ENCODE measurements at regions not wholly inside any gene's neighbourhood (a gene's known extent, or its start where the extent isn't known, plus 50 kb on each side); places are given as distances from the start of the nearest gene placed in this dataset.

GRCh38 chr20:10724449-10725173 is 50.8 kb upstream of the JAG1 start:
- H3K4me1 ChIP-seq (ENCODE audit: control insufficient read depth, insufficient read depth, low read length), result no peaks in the 10 kb centered on the region
- H3K27me3 ChIP-seq (ENCODE audit: control insufficient read depth, insufficient read depth, low read length), result no peaks in the 10 kb centered on the region
- no peaks in the 10 kb centered on the region for H3K9me3 ChIP-seq (ENCODE audit: control insufficient read depth, insufficient read depth, low read length)
- H3K36me3 ChIP-seq (ENCODE audit: control insufficient read depth, insufficient read depth, low read length), result no peaks in the 10 kb centered on the region
- no peak overlapping the region for H3K9ac ChIP-seq (ENCODE audit: low read depth, low read length)
- H3K4me3 ChIP-seq (ENCODE audit: low read depth, low read length), result no peak overlapping the region

GRCh38 chr20:10728873-10729670 is 55.3 kb upstream of the JAG1 start:
- no peaks in the 10 kb centered on the region for H3K9me3 ChIP-seq (ENCODE audit: control insufficient read depth, insufficient read depth, low read length)
- H3K36me3 ChIP-seq (ENCODE audit: control insufficient read depth, insufficient read depth, low read length), result no peaks in the 10 kb centered on the region
- H3K4me1 ChIP-seq (ENCODE audit: control insufficient read depth, insufficient read depth, low read length), result no peaks in the 10 kb centered on the region
- no peak overlapping the region for H3K9ac ChIP-seq (ENCODE audit: low read depth, low read length)
- H3K27me3 ChIP-seq (ENCODE audit: control insufficient read depth, insufficient read depth, low read length), result no peaks in the 10 kb centered on the region
- H3K4me3 ChIP-seq (ENCODE audit: low read depth, low read length), result no peak overlapping the region

DNA sequence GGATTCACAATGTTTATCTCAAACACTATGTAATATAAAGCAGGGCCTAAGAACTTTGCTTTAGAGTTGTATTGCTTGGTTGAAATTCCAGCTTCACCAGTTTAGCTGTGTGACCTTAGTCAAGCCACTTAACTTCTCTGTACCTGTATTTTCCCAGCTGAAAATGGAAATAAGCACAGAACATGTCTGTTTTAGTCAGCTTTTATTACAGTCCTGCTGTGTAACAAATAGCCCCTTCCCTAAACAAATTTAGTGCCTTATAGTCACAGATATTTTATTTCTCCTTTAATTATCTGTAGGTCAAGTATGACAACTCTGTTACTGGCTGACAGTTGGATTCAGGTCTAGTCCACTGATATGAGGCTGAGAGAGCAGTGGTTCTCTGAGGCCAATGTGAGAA is 56.0 kb upstream of the JAG1 start:
- Histone ChIP-seq H3K36me3 (ENCODE audit: control insufficient read depth, insufficient read depth, low read length) (no peaks in the 10 kb centered on the region), H3K4me3 (ENCODE audit: low read depth, low read length) (no peak overlapping the region), H3K4me1 (ENCODE audit: control insufficient read depth, insufficient read depth, low read length) (no peaks in the 10 kb centered on the region), H3K27me3 (ENCODE audit: control insufficient read depth, insufficient read depth, low read length) (no peaks in the 10 kb centered on the region), H3K9me3 (ENCODE audit: control insufficient read depth, insufficient read depth, low read length) (no peaks in the 10 kb centered on the region), H3K9ac (ENCODE audit: low read depth, low read length) (no peak overlapping the region)

GRCh38 chr20:10730629-10731183 is 56.9 kb upstream of the JAG1 start:
- Histone ChIP-seq H3K9me3 (ENCODE audit: control insufficient read depth, insufficient read depth, low read length) (no peaks in the 10 kb centered on the region), H3K36me3 (ENCODE audit: control insufficient read depth, insufficient read depth, low read length) (no peaks in the 10 kb centered on the region), H3K4me3 (ENCODE audit: low read depth, low read length) (no peak overlapping the region), H3K27me3 (ENCODE audit: control insufficient read depth, insufficient read depth, low read length) (no peaks in the 10 kb centered on the region), H3K9ac (ENCODE audit: low read depth, low read length) (no peak overlapping the region), H3K4me1 (ENCODE audit: control insufficient read depth, insufficient read depth, low read length) (no peaks in the 10 kb centered on the region)

- Histone ChIP-seq H3K9ac (ENCODE audit: low read depth, low read length) (no peak overlapping the region), H3K9me3 (ENCODE audit: control insufficient read depth, insufficient read depth, low read length) (no peaks in the 10 kb centered on the region), H3K27me3 (ENCODE audit: control insufficient read depth, insufficient read depth, low read length) (no peaks in the 10 kb centered on the region), H3K4me1 (ENCODE audit: control insufficient read depth, insufficient read depth, low read length) (no peaks in the 10 kb centered on the region), H3K36me3 (ENCODE audit: control insufficient read depth, insufficient read depth, low read length) (no peaks in the 10 kb centered on the region), H3K4me3 (ENCODE audit: low read depth, low read length) (no peak overlapping the region)
Observed at GRCh38 chr20:10731190-10731965, 57.6 kb upstream of the JAG1 start.

DNA sequence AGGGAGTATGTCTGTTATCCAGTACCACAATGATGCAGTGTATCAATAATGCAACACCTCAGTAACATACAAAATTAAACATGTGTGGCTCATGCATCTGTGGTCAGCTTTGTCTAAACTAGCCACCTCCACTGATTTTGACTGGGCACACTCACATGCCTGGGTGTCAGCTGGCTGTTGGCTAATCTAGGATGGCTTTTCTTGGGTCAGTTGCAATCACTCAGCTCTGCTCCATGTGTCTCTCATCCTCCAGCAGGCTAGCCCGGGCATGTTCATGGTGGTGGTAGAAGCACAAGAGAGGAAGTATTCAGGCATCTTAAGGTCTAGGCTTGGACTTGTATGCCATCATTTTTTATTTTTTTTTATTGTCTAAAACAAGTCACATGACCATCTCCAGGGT is 59.3 kb upstream of the JAG1 start:
- no peaks in the 10 kb centered on the region for H3K4me1 ChIP-seq (ENCODE audit: control insufficient read depth, insufficient read depth, low read length)
- no peaks in the 10 kb centered on the region for H3K9me3 ChIP-seq (ENCODE audit: control insufficient read depth, insufficient read depth, low read length)
- H3K4me3 ChIP-seq (ENCODE audit: low read depth, low read length), result no peak overlapping the region
- H3K27me3 ChIP-seq (ENCODE audit: control insufficient read depth, insufficient read depth, low read length), result no peaks in the 10 kb centered on the region
- H3K36me3 ChIP-seq (ENCODE audit: control insufficient read depth, insufficient read depth, low read length), result no peaks in the 10 kb centered on the region
- H3K9ac ChIP-seq (ENCODE audit: low read depth, low read length), result no peak overlapping the region

GRCh38 chr20:10735195-10735949 is 61.6 kb upstream of the JAG1 start:
- Histone ChIP-seq H3K9me3 (ENCODE audit: control insufficient read depth, insufficient read depth, low read length) (no peaks in the 10 kb centered on the region), H3K9ac (ENCODE audit: low read depth, low read length) (no peak overlapping the region), H3K27me3 (ENCODE audit: control insufficient read depth, insufficient read depth, low read length) (no peaks in the 10 kb centered on the region), H3K36me3 (ENCODE audit: control insufficient read depth, insufficient read depth, low read length) (no peaks in the 10 kb centered on the region), H3K4me1 (ENCODE audit: control insufficient read depth, insufficient read depth, low read length) (no peaks in the 10 kb centered on the region), H3K4me3 (ENCODE audit: low read depth, low read length) (no peak overlapping the region)

GRCh38 chr20:10739134-10739533 is 65.3 kb upstream of the JAG1 start:
- no peaks in the 10 kb centered on the region for H3K9me3 ChIP-seq (ENCODE audit: control insufficient read depth, insufficient read depth, low read length)
- no peaks in the 10 kb centered on the region for H3K27me3 ChIP-seq (ENCODE audit: control insufficient read depth, insufficient read depth, low read length)
- no peaks in the 10 kb centered on the region for H3K36me3 ChIP-seq (ENCODE audit: control insufficient read depth, insufficient read depth, low read length)
- no peak overlapping the region for H3K4me3 ChIP-seq (ENCODE audit: low read depth, low read length)
- H3K9ac ChIP-seq (ENCODE audit: low read depth, low read length), result no peak overlapping the region
- no peaks in the 10 kb centered on the region for H3K4me1 ChIP-seq (ENCODE audit: control insufficient read depth, insufficient read depth, low read length)

DNA sequence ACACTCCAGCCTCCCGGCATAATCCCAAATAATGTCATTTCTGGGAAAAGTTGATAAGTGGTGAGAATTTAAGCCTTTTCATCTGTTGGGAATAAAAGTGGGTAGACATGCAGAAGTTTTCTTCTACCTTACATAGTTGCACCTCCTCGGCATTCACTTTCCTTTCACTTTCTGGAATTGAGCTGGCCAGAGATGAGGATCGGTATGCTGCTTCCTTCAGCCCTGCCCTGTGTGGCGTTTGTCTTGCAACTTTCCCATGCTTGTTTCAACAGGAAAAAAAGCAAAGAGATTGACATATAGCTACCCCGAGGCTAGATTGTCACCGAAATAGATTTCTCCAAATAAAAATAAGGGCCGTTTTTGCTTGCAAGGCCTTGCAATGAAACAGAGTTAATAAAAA is 65.8 kb upstream of the JAG1 start:
- no peaks in the 10 kb centered on the region for H3K9me3 ChIP-seq (ENCODE audit: control insufficient read depth, insufficient read depth, low read length)
- H3K36me3 ChIP-seq (ENCODE audit: control insufficient read depth, insufficient read depth, low read length), result no peaks in the 10 kb centered on the region
- no peak overlapping the region for H3K4me3 ChIP-seq (ENCODE audit: low read depth, low read length)
- H3K9ac ChIP-seq (ENCODE audit: low read depth, low read length), result no peak overlapping the region
- H3K27me3 ChIP-seq (ENCODE audit: control insufficient read depth, insufficient read depth, low read length), result no peaks in the 10 kb centered on the region
- H3K4me1 ChIP-seq (ENCODE audit: control insufficient read depth, insufficient read depth, low read length), result no peaks in the 10 kb centered on the region

- H3K4me3 ChIP-seq (ENCODE audit: low read depth, low read length), result no peak overlapping the region
- H3K36me3 ChIP-seq (ENCODE audit: control insufficient read depth, insufficient read depth, low read length), result no peaks in the 10 kb centered on the region
- no peaks in the 10 kb centered on the region for H3K9me3 ChIP-seq (ENCODE audit: control insufficient read depth, insufficient read depth, low read length)
- H3K27me3 ChIP-seq (ENCODE audit: control insufficient read depth, insufficient read depth, low read length), result no peaks in the 10 kb centered on the region
- no peaks in the 10 kb centered on the region for H3K4me1 ChIP-seq (ENCODE audit: control insufficient read depth, insufficient read depth, low read length)
- H3K9ac ChIP-seq (ENCODE audit: low read depth, low read length), result no peak overlapping the region
Observed at GRCh38 chr20:10741060-10741459, 67.3 kb upstream of the JAG1 start.

DNA sequence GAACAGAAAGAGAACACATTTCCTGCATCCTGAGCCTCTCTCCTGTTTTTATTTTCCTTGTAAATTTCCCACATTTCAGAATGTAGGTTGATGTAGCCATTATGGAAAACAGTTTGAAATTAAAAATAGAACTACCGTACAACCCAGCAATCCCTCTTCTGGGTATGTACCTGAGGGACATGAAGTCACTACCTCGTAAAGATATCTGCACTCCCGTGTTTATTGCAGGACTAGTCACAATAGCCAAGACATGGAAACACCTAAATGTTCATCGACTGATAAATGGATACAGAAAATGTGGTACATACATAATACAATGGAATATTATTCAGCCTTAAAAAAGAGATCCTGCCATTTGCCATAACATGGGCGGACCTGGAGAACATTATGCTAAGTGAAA is 72.0 kb upstream of the JAG1 start:
- Histone ChIP-seq H3K4me1 (ENCODE audit: control insufficient read depth, insufficient read depth, low read length) (no peaks in the 10 kb centered on the region), H3K36me3 (ENCODE audit: control insufficient read depth, insufficient read depth, low read length) (no peaks in the 10 kb centered on the region), H3K9ac (ENCODE audit: low read depth, low read length) (no peak overlapping the region), H3K27me3 (ENCODE audit: control insufficient read depth, insufficient read depth, low read length) (no peaks in the 10 kb centered on the region), H3K4me3 (ENCODE audit: low read depth, low read length) (no peak overlapping the region), H3K9me3 (ENCODE audit: control insufficient read depth, insufficient read depth, low read length) (no peaks in the 10 kb centered on the region)
